ENCODE measurements at regions not wholly inside any gene's neighbourhood (a gene's known extent, or its start where the extent isn't known, plus 50 kb on each side); places are given as distances from the start of the nearest gene placed in this dataset.

DNA sequence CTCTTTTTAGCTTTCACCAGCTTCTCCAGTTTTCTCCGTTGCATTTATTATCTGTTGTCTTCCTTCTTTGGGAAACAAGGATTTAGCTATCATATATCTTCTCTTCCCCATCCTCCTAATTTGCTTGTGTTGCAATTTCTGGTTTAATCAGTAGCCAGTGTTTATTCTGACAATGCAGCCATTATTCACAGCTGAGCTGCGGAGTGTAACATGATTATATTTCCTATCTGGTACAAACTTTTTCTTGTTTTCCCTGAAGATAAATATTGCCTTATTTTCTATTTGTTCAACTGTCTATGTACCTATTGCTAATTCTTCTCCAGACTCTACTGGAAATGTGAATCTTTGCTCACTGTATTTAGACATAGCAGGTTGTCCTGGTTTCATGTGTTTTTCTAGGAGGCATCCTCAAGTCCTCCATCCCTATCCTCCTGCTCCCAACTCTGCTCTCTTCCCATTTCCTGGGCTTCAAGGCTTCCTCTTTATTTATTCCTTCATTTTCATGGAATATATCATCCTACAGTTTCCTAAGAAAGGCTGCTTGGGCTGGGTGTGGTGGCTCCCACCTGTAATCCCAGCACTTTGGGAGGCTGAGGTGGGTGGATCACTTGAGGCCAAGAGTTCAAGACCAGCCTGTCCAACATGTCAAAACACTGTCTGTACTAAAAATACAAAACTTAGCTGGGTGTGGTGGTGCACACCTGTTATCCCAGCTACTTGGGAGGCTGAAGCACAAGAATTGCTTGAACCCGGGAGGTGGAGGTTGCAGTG is 72.4 kb upstream of the KDM7A start (continued):
- no peak for TF ChIP-seq ZNF547 (CRISPR knock-in tag; IDR thresholded peaks at IDR 0.05)
- TF ChIP-seq, protein P1, sequence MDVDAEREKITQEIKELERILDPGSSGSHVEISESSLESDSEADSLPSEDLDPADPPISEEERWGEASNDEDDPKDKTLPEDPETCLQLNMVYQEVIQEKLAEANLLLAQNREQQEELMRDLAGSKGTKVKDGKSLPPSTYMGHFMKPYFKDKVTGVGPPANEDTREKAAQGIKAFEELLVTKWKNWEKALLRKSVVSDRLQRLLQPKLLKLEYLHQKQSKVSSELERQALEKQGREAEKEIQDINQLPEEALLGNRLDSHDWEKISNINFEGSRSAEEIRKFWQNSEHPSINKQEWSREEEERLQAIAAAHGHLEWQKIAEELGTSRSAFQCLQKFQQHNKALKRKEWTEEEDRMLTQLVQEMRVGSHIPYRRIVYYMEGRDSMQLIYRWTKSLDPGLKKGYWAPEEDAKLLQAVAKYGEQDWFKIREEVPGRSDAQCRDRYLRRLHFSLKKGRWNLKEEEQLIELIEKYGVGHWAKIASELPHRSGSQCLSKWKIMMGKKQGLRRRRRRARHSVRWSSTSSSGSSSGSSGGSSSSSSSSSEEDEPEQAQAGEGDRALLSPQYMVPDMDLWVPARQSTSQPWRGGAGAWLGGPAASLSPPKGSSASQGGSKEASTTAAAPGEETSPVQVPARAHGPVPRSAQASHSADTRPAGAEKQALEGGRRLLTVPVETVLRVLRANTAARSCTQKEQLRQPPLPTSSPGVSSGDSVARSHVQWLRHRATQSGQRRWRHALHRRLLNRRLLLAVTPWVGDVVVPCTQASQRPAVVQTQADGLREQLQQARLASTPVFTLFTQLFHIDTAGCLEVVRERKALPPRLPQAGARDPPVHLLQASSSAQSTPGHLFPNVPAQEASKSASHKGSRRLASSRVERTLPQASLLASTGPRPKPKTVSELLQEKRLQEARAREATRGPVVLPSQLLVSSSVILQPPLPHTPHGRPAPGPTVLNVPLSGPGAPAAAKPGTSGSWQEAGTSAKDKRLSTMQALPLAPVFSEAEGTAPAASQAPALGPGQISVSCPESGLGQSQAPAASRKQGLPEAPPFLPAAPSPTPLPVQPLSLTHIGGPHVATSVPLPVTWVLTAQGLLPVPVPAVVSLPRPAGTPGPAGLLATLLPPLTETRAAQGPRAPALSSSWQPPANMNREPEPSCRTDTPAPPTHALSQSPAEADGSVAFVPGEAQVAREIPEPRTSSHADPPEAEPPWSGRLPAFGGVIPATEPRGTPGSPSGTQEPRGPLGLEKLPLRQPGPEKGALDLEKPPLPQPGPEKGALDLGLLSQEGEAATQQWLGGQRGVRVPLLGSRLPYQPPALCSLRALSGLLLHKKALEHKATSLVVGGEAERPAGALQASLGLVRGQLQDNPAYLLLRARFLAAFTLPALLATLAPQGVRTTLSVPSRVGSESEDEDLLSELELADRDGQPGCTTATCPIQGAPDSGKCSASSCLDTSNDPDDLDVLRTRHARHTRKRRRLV (CRISPR knock-in tag; IDR thresholded peaks at IDR 0.05), result no peak; the same call in 1 of the 2 replicates
- TF ChIP-seq SP4 (CRISPR knock-in tag; IDR thresholded peaks at IDR 0.05), result no peak
- TF ChIP-seq, protein P2, sequence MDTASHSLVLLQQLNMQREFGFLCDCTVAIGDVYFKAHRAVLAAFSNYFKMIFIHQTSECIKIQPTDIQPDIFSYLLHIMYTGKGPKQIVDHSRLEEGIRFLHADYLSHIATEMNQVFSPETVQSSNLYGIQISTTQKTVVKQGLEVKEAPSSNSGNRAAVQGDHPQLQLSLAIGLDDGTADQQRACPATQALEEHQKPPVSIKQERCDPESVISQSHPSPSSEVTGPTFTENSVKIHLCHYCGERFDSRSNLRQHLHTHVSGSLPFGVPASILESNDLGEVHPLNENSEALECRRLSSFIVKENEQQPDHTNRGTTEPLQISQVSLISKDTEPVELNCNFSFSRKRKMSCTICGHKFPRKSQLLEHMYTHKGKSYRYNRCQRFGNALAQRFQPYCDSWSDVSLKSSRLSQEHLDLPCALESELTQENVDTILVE (CRISPR knock-in tag; IDR thresholded peaks at IDR 0.05), result peak; percentile 55
- TF ChIP-seq, protein P3, sequence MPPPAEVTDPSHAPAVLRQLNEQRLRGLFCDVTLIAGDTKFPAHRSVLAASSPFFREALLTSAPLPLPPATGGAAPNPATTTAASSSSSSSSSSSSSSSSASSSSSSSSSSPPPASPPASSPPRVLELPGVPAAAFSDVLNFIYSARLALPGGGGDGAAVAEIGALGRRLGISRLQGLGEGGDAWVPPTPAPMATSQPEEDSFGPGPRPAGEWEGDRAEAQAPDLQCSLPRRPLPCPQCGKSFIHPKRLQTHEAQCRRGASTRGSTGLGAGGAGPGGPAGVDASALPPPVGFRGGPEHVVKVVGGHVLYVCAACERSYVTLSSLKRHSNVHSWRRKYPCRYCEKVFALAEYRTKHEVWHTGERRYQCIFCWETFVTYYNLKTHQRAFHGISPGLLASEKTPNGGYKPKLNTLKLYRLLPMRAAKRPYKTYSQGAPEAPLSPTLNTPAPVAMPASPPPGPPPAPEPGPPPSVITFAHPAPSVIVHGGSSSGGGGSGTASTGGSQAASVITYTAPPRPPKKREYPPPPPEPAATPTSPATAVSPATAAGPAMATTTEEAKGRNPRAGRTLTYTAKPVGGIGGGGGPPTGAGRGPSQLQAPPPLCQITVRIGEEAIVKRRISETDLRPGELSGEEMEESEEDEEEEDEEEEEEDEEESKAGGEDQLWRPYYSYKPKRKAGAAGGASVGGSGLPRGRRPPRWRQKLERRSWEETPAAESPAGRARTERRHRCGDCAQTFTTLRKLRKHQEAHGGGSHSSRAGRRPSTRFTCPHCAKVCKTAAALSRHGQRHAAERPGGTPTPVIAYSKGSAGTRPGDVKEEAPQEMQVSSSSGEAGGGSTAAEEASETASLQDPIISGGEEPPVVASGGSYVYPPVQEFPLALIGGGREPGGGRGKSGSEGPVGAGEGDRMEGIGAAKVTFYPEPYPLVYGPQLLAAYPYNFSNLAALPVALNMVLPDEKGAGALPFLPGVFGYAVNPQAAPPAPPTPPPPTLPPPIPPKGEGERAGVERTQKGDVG (CRISPR knock-in tag; IDR thresholded peaks at IDR 0.05; ENCODE audit: borderline replicate concordance), result no peak
- TF ChIP-seq, protein P4, sequence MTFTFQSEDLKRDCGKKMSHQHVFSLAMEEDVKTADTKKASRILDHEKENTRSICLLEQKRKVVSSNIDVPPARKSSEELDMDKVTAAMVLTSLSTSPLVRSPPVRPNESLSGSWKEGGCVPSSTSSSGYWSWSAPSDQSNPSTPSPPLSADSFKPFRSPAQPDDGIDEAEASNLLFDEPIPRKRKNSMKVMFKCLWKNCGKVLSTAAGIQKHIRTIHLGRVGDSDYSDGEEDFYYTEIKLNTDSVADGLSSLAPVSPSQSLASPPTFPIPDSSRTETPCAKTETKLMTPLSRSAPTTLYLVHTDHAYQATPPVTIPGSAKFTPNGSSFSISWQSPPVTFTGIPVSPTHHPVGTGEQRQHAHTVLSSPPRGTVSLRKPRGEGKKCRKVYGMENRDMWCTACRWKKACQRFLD (CRISPR knock-in tag; IDR thresholded peaks at IDR 0.05; ENCODE audit: borderline replicate concordance), result no peak
- TF ChIP-seq, protein P5, sequence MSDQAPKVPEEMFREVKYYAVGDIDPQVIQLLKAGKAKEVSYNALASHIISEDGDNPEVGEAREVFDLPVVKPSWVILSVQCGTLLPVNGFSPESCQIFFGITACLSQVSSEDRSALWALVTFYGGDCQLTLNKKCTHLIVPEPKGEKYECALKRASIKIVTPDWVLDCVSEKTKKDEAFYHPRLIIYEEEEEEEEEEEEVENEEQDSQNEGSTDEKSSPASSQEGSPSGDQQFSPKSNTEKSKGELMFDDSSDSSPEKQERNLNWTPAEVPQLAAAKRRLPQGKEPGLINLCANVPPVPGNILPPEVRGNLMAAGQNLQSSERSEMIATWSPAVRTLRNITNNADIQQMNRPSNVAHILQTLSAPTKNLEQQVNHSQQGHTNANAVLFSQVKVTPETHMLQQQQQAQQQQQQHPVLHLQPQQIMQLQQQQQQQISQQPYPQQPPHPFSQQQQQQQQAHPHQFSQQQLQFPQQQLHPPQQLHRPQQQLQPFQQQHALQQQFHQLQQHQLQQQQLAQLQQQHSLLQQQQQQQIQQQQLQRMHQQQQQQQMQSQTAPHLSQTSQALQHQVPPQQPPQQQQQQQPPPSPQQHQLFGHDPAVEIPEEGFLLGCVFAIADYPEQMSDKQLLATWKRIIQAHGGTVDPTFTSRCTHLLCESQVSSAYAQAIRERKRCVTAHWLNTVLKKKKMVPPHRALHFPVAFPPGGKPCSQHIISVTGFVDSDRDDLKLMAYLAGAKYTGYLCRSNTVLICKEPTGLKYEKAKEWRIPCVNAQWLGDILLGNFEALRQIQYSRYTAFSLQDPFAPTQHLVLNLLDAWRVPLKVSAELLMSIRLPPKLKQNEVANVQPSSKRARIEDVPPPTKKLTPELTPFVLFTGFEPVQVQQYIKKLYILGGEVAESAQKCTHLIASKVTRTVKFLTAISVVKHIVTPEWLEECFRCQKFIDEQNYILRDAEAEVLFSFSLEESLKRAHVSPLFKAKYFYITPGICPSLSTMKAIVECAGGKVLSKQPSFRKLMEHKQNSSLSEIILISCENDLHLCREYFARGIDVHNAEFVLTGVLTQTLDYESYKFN (CRISPR knock-in tag; conservative IDR thresholded peaks at IDR 0.05), result peak; percentile 94
- TF ChIP-seq, protein P6, sequence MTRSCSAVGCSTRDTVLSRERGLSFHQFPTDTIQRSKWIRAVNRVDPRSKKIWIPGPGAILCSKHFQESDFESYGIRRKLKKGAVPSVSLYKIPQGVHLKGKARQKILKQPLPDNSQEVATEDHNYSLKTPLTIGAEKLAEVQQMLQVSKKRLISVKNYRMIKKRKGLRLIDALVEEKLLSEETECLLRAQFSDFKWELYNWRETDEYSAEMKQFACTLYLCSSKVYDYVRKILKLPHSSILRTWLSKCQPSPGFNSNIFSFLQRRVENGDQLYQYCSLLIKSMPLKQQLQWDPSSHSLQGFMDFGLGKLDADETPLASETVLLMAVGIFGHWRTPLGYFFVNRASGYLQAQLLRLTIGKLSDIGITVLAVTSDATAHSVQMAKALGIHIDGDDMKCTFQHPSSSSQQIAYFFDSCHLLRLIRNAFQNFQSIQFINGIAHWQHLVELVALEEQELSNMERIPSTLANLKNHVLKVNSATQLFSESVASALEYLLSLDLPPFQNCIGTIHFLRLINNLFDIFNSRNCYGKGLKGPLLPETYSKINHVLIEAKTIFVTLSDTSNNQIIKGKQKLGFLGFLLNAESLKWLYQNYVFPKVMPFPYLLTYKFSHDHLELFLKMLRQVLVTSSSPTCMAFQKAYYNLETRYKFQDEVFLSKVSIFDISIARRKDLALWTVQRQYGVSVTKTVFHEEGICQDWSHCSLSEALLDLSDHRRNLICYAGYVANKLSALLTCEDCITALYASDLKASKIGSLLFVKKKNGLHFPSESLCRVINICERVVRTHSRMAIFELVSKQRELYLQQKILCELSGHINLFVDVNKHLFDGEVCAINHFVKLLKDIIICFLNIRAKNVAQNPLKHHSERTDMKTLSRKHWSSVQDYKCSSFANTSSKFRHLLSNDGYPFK (CRISPR knock-in tag; IDR thresholded peaks at IDR 0.05; ENCODE audit: borderline replicate concordance), result no peak
- TF ChIP-seq RBM39 (IDR thresholded peaks at IDR 0.05; ENCODE audit: low read depth, low read length, poor library complexity, severe bottlenecking), result no peak

Data from HepG2 (cell line).